ENCODE measurements at regions not wholly inside any gene's neighbourhood (a gene's known extent, or its start where the extent isn't known, plus 50 kb on each side); places are given as distances from the start of the nearest gene placed in this dataset.

- no peak for TF ChIP-seq YY1 (IDR thresholded peaks at IDR 0.05; ENCODE audit: insufficient read depth, insufficient read length)
- no peak for TF ChIP-seq ZNF274 (IDR thresholded peaks at IDR 0.05; ENCODE audit: low read depth, low read length)
- no peak for TF ChIP-seq SUZ12 (IDR thresholded peaks at IDR 0.05; ENCODE audit: extremely low read depth, insufficient read depth, insufficient read length)
Measured at GRCh38 chr21:18914570-18914969, 511.0 kb upstream of the TMPRSS15 start.

Data from NT2/D1 (cell line).